ENCODE measurements at regions not wholly inside any gene's neighbourhood (a gene's known extent, or its start where the extent isn't known, plus 50 kb on each side); places are given as distances from the start of the nearest gene placed in this dataset.

GRCh38 chr3:137296116-137296515 is 338.3 kb downstream of the IL20RB start:
- TF ChIP-seq CTCF (IDR thresholded peaks at IDR 0.05; ENCODE audit: low read depth, low read length, poor library complexity, severe bottlenecking) (no peak), EZH2phosphoT487 (IDR thresholded peaks at IDR 0.05; ENCODE audit: borderline replicate concordance, low read length) (no peak)

Measured in DOHH2 (cell line).